ENCODE measurements at regions not wholly inside any gene's neighbourhood (a gene's known extent, or its start where the extent isn't known, plus 50 kb on each side); places are given as distances from the start of the nearest gene placed in this dataset.

DNA sequence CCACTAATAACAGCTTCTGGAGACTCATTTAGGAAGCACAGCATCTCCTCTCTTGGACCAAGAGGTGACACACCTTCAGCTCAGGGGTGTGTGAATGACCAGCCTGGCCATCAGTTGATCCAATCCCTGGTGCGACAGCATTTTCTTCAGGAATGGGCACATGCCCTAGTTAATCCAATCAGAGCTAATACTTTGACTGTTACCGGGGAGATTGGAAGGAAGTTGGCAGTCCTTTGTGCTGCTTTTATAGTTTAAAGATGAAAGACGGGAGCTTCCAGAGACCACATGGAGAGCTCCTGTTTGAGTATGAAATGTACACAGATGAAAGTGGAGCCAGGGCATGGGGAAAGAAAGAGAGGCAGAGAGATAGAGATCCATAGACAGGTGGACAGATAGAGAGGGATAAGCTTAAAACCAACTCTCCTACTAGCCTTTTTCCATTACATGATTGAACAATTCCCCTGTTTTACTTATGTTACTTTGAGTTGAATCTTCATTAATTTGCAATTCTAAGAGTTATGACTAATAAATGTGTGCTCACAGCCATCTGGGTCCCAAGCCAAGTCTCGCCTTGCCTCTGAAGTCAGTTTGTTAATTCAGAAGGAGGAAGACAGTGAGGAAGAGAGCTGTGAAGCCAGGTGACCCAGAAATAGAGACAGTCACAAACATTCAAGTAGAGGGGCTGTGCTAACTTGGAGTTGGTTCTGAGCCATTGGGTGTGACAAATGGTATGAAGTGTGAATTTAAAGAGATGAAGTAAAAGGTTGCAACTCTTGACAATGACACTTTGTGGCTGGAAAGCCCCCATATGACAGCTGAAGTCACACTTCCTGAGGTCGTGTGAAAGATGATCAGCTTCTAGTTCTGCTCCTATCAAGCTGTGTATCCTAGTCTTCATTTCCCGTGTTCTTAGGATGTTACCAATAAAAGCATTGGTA, 120.0 kb upstream of the GOT2 start:
- TF ChIP-seq CTCF (IDR thresholded peaks at IDR 0.05), result no peak
- no peak for TF ChIP-seq POLR2A (IDR thresholded peaks at IDR 0.05)

All from uterus (tissue), 2 donors.